ENCODE measurements at regions not wholly inside any gene's neighbourhood (a gene's known extent, or its start where the extent isn't known, plus 50 kb on each side); places are given as distances from the start of the nearest gene placed in this dataset.

DNA sequence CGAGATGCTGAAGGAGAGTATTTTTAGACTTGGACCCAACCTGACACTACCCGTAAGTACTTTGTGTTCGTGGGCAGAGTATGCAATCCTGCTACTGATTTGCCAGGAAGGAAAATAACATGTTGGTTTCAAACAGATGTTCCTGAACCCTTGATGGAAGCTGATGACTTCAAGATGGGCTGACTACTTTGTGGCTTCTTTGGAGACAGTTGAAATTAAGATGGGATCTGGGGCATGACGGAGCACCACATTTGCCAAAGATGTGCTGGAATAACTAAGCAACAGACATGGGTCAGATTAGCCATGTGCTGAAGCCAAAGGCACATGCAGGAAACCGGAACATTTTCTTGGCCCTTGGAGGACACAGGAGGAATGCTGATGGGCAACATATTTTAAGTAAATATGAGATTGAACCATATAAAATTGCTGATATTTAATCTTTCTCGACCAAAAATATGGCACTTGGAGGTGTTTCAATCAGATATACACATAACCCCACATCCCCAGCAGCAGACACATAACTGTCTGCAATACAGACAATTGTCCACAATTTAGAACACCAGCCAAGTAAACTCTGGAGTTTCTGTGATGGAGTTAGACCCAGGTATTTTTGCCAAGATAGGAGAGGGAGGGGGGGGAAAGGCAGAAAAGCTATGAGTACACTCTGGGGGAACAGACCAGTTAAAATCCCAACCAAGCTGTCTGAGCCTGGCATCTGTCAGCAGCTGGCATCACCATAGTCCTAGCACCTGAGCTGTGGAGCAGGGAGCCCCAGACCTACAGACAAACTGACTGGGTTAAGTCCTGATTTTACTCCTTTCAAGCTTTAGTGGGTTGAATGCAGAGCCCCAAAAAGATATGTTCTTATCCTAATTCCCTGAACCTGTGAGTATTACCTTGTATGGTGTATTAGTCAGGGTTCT, 329.4 kb upstream of the CDH5 start:
- Histone ChIP-seq H3K9me3 (ENCODE audit: low read length) (no peaks in the 10 kb centered on the region), H3K27me3 (ENCODE audit: low read length) (no peaks in the 10 kb centered on the region), H3K36me3 (ENCODE audit: insufficient read depth, low read length) (no peaks in the 10 kb centered on the region), H3K4me1 (ENCODE audit: low read length) (no peaks in the 10 kb centered on the region), H3K4me2 (ENCODE audit: low read depth, low read length, poor library complexity, severe bottlenecking) (no peak overlapping the region), H3K9me2 (replicated peaks; ENCODE audit: insufficient read depth, low read length) (no peaks in the 10 kb centered on the region), H3K79me2 (ENCODE audit: low read length) (no peaks in the 10 kb centered on the region), H3K9ac (ENCODE audit: low read length) (no peak overlapping the region), H3K4me3 (ENCODE audit: low read length) (no peak overlapping the region), H3K27ac (ENCODE audit: low read length) (no peak overlapping the region), H2AFZ (ENCODE audit: low read length) (no peak overlapping the region), H4K20me1 (ENCODE audit: insufficient read depth, low read depth, low read length) (no peaks in the 10 kb centered on the region)
- no peak for DNase-seq

- no peak overlapping the region for H3K4me3 ChIP-seq (ENCODE audit: low read length)
- H3K9me2 ChIP-seq (replicated peaks; ENCODE audit: insufficient read depth, low read length), result no peaks in the 10 kb centered on the region
- H3K4me2 ChIP-seq (ENCODE audit: low read depth, low read length, poor library complexity, severe bottlenecking), result no peak overlapping the region
- H3K4me1 ChIP-seq (ENCODE audit: low read length), result no peaks in the 10 kb centered on the region
- no peak overlapping the region for H3K9ac ChIP-seq (ENCODE audit: low read length)
- DNase-seq, result no peak
- H3K36me3 ChIP-seq (ENCODE audit: insufficient read depth, low read length), result no peaks in the 10 kb centered on the region
- no peak overlapping the region for H3K27ac ChIP-seq (ENCODE audit: low read length)
- no peak overlapping the region for H2AFZ ChIP-seq (ENCODE audit: low read length)
- H3K27me3 ChIP-seq (ENCODE audit: low read length), result no peaks in the 10 kb centered on the region
- H4K20me1 ChIP-seq (ENCODE audit: insufficient read depth, low read depth, low read length), result no peaks in the 10 kb centered on the region
- H3K9me3 ChIP-seq (ENCODE audit: low read length), result no peaks in the 10 kb centered on the region
- H3K79me2 ChIP-seq (ENCODE audit: low read length), result no peaks in the 10 kb centered on the region
These were observed 330.3 kb upstream of the CDH5 start for GRCh38 chr16:66036184-66036583.

GRCh38 chr16:66035096-66035495, 331.4 kb upstream of the CDH5 start:
- DNase-seq, result no peak
- Histone ChIP-seq H3K4me2 (ENCODE audit: low read depth, low read length, poor library complexity, severe bottlenecking) (no peak overlapping the region), H3K9me2 (replicated peaks; ENCODE audit: insufficient read depth, low read length) (no peaks in the 10 kb centered on the region), H3K9me3 (ENCODE audit: low read length) (no peaks in the 10 kb centered on the region), H4K20me1 (ENCODE audit: insufficient read depth, low read depth, low read length) (no peaks in the 10 kb centered on the region), H3K79me2 (ENCODE audit: low read length) (no peaks in the 10 kb centered on the region), H3K27ac (ENCODE audit: low read length) (no peak overlapping the region), H3K27me3 (ENCODE audit: low read length) (no peaks in the 10 kb centered on the region), H2AFZ (ENCODE audit: low read length) (no peak overlapping the region), H3K9ac (ENCODE audit: low read length) (no peak overlapping the region), H3K36me3 (ENCODE audit: insufficient read depth, low read length) (no peaks in the 10 kb centered on the region), H3K4me1 (ENCODE audit: low read length) (no peaks in the 10 kb centered on the region), H3K4me3 (ENCODE audit: low read length) (no peak overlapping the region)

- Histone ChIP-seq H2AFZ (ENCODE audit: low read length) (no peak overlapping the region), H3K27me3 (ENCODE audit: low read length) (no peaks in the 10 kb centered on the region), H3K4me2 (ENCODE audit: low read depth, low read length, poor library complexity, severe bottlenecking) (no peak overlapping the region), H3K4me1 (ENCODE audit: low read length) (no peaks in the 10 kb centered on the region), H3K9ac (ENCODE audit: low read length) (no peak overlapping the region), H4K20me1 (ENCODE audit: insufficient read depth, low read depth, low read length) (no peaks in the 10 kb centered on the region), H3K27ac (ENCODE audit: low read length) (no peak overlapping the region), H3K4me3 (ENCODE audit: low read length) (no peak overlapping the region), H3K9me3 (ENCODE audit: low read length) (no peaks in the 10 kb centered on the region), H3K36me3 (ENCODE audit: insufficient read depth, low read length) (no peaks in the 10 kb centered on the region), H3K9me2 (replicated peaks; ENCODE audit: insufficient read depth, low read length) (no peaks in the 10 kb centered on the region), H3K79me2 (ENCODE audit: low read length) (no peaks in the 10 kb centered on the region)
- no peak for DNase-seq
These were observed 333.6 kb upstream of the CDH5 start for GRCh38 chr16:66032841-66033240.

GRCh38 chr16:66030036-66030435, 336.5 kb upstream of the CDH5 start:
- no peaks in the 10 kb centered on the region for H4K20me1 ChIP-seq (ENCODE audit: insufficient read depth, low read depth, low read length)
- no peaks in the 10 kb centered on the region for H3K9me2 ChIP-seq (replicated peaks; ENCODE audit: insufficient read depth, low read length)
- H3K4me3 ChIP-seq (ENCODE audit: low read length), result no peak overlapping the region
- H3K4me2 ChIP-seq (ENCODE audit: low read depth, low read length, poor library complexity, severe bottlenecking), result no peak overlapping the region
- no peaks in the 10 kb centered on the region for H3K36me3 ChIP-seq (ENCODE audit: insufficient read depth, low read length)
- no peaks in the 10 kb centered on the region for H3K79me2 ChIP-seq (ENCODE audit: low read length)
- H3K27ac ChIP-seq (ENCODE audit: low read length), result no peak overlapping the region
- no peak overlapping the region for H2AFZ ChIP-seq (ENCODE audit: low read length)
- H3K9ac ChIP-seq (ENCODE audit: low read length), result no peak overlapping the region
- H3K27me3 ChIP-seq (ENCODE audit: low read length), result no peaks in the 10 kb centered on the region
- H3K9me3 ChIP-seq (ENCODE audit: low read length), result no peaks in the 10 kb centered on the region
- DNase-seq, result no peak
- H3K4me1 ChIP-seq (ENCODE audit: low read length), result no peaks in the 10 kb centered on the region

- no peaks in the 10 kb centered on the region for H4K20me1 ChIP-seq (ENCODE audit: insufficient read depth, low read depth, low read length)
- H3K9ac ChIP-seq (ENCODE audit: low read length), result no peak overlapping the region
- no peaks in the 10 kb centered on the region for H3K79me2 ChIP-seq (ENCODE audit: low read length)
- no peak overlapping the region for H3K27ac ChIP-seq (ENCODE audit: low read length)
- DNase-seq, result no peak
- H3K4me2 ChIP-seq (ENCODE audit: low read depth, low read length, poor library complexity, severe bottlenecking), result no peak overlapping the region
- H3K4me1 ChIP-seq (ENCODE audit: low read length), result no peaks in the 10 kb centered on the region
- no peaks in the 10 kb centered on the region for H3K27me3 ChIP-seq (ENCODE audit: low read length)
- H3K4me3 ChIP-seq (ENCODE audit: low read length), result no peak overlapping the region
- peaks cover 3% of the 10 kb centered on the region; the same call in 1 of the 2 replicates for H3K9me3 ChIP-seq (ENCODE audit: low read length)
- no peaks in the 10 kb centered on the region for H3K9me2 ChIP-seq (replicated peaks; ENCODE audit: insufficient read depth, low read length)
- H2AFZ ChIP-seq (ENCODE audit: low read length), result no peak overlapping the region
- H3K36me3 ChIP-seq (ENCODE audit: insufficient read depth, low read length), result no peaks in the 10 kb centered on the region
These were observed 337.8 kb upstream of the CDH5 start for GRCh38 chr16:66028510-66029216.

- no peak overlapping the region for H2AFZ ChIP-seq (ENCODE audit: low read length)
- no peaks in the 10 kb centered on the region for H3K9me2 ChIP-seq (replicated peaks; ENCODE audit: insufficient read depth, low read length)
- H3K36me3 ChIP-seq (ENCODE audit: insufficient read depth, low read length), result no peaks in the 10 kb centered on the region
- no peak overlapping the region for H3K27ac ChIP-seq (ENCODE audit: low read length)
- H3K27me3 ChIP-seq (ENCODE audit: low read length), result no peaks in the 10 kb centered on the region
- no peak overlapping the region for H3K4me3 ChIP-seq (ENCODE audit: low read length)
- no peaks in the 10 kb centered on the region for H3K79me2 ChIP-seq (ENCODE audit: low read length)
- no peak overlapping the region for H3K9ac ChIP-seq (ENCODE audit: low read length)
- H4K20me1 ChIP-seq (ENCODE audit: insufficient read depth, low read depth, low read length), result no peaks in the 10 kb centered on the region
- no peak overlapping the region for H3K4me2 ChIP-seq (ENCODE audit: low read depth, low read length, poor library complexity, severe bottlenecking)
- no peaks in the 10 kb centered on the region for H3K4me1 ChIP-seq (ENCODE audit: low read length)
- DNase-seq, result no peak
- peaks cover 3% of the 10 kb centered on the region; the same call in 1 of the 2 replicates for H3K9me3 ChIP-seq (ENCODE audit: low read length)
These were observed 339.6 kb upstream of the CDH5 start for GRCh38 chr16:66026787-66027330.

DNA sequence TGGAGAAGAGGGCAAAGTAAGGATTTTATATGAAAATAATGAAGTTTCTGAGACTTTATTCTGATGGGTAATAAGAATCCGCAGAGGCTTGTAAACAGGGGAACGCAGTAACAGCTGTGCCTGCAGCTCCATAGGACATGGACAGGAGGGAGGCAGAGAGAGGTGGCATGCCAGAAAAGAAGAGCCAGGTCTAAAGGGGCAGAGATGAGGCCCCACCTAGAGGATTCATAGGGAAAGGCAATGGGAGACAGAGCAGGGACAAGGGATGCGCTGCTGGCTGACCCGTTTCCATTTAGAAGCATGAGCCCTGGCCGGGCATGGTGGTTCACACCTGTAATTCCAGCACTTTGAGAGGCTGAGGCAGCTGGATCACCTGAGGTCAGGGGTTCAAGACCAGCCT, 340.3 kb upstream of the CDH5 start:
- Histone ChIP-seq H3K9me3 (ENCODE audit: low read length) (peaks cover 3% of the 10 kb centered on the region; the same call in 1 of the 2 replicates), H3K4me2 (ENCODE audit: low read depth, low read length, poor library complexity, severe bottlenecking) (no peak overlapping the region), H3K36me3 (ENCODE audit: insufficient read depth, low read length) (no peaks in the 10 kb centered on the region), H3K9me2 (replicated peaks; ENCODE audit: insufficient read depth, low read length) (no peaks in the 10 kb centered on the region), H3K79me2 (ENCODE audit: low read length) (no peaks in the 10 kb centered on the region), H3K27ac (ENCODE audit: low read length) (no peak overlapping the region), H3K9ac (ENCODE audit: low read length) (no peak overlapping the region), H3K27me3 (ENCODE audit: low read length) (no peaks in the 10 kb centered on the region), H4K20me1 (ENCODE audit: insufficient read depth, low read depth, low read length) (no peaks in the 10 kb centered on the region), H3K4me3 (ENCODE audit: low read length) (no peak overlapping the region), H3K4me1 (ENCODE audit: low read length) (no peaks in the 10 kb centered on the region), H2AFZ (ENCODE audit: low read length) (no peak overlapping the region)
- DNase-seq, result peak; percentile 44

Data from Karpas-422 (cell line).